Left ventricle myocardium inferior (tissue), 1 donor: ENCODE measurements at regions not wholly inside any gene's neighbourhood (a gene's known extent, or its start where the extent isn't known, plus 50 kb on each side); places are given as distances from the start of the nearest gene placed in this dataset.

Experiments
- DNase-seq: peaks from one replicate; pipeline ENCODE4 v3.0.0-alpha.2; 2020
- H3K27ac ChIP-seq: fragments of 200-600 bp; replicated peaks from 2 replicates; pipeline ENCODE4 v1.8.0; 2021
- H3K27me3 ChIP-seq: fragments of 200-600 bp; 2 replicates; pipeline ENCODE4 v1.8.0; 2021; ENCODE audit warnings: low read depth
- H3K36me3 ChIP-seq: fragments of 200-600 bp; 2 replicates; pipeline ENCODE4 v1.8.0; 2021
- H3K4me1 ChIP-seq: fragments of 200-600 bp; 2 replicates; pipeline ENCODE4 v1.8.0; 2021
- H3K4me3 ChIP-seq: fragments of 200-600 bp; 2 replicates; pipeline ENCODE4 v1.8.0; 2021; ENCODE audit warnings: mild to moderate bottlenecking, moderate library complexity
- H3K9me3 ChIP-seq: fragments of 200-600 bp; replicated peaks from 2 replicates; pipeline ENCODE4 v1.8.0; 2021
- intact Hi-C: fragments of 100-400 bp; cut with micrococcal nuclease; formaldehyde crosslinking; loops from one replicate; pipeline ENCODE4 v1.11.0; 2022
- TF ChIP-seq, protein P1 (sequence below): fragments of 200-600 bp; IDR thresholded peaks from 2 replicates; pipeline ENCODE4 v1.8.0; 2021; ENCODE audit warnings: antibody characterized with exemption, mild to moderate bottlenecking, borderline replicate concordance
- donor health status: DM: no; HTN: yes; CAD: no; lungs with severe emphysema.

DNA sequence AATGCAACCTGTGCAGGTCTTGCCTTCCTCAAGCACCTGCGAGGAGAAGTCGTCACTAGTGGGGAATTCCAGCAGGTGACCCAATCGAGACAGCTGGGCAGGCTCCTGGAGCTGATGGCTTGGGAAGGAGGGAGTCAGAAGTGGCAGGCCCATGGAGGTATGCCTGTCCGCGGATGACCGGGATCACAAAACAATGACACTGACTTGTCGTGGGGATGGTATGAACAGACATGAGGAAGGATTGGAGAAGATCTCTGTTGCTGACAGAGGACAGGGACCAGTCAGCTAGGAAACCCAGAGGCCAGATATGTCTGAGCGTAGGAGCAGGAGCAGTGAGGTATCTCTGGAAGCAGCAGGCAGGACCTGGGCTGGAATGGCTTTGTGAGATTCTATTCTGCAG lies 233.3 kb downstream of the SOX9 start:
- H3K27ac ChIP-seq = no peak overlapping the region
- no peaks in the 10 kb centered on the region for H3K4me1 ChIP-seq
- H3K4me3 ChIP-seq = no peak overlapping the region
- H3K9me3 ChIP-seq = peaks cover 17% of the 10 kb centered on the region
- H3K36me3 ChIP-seq = no peaks in the 10 kb centered on the region
- peaks cover 72% of the 10 kb centered on the region for H3K27me3 ChIP-seq
- DNase-seq = no peak
- intact Hi-C loops = no loop called here
- TF ChIP-seq, protein P1, sequence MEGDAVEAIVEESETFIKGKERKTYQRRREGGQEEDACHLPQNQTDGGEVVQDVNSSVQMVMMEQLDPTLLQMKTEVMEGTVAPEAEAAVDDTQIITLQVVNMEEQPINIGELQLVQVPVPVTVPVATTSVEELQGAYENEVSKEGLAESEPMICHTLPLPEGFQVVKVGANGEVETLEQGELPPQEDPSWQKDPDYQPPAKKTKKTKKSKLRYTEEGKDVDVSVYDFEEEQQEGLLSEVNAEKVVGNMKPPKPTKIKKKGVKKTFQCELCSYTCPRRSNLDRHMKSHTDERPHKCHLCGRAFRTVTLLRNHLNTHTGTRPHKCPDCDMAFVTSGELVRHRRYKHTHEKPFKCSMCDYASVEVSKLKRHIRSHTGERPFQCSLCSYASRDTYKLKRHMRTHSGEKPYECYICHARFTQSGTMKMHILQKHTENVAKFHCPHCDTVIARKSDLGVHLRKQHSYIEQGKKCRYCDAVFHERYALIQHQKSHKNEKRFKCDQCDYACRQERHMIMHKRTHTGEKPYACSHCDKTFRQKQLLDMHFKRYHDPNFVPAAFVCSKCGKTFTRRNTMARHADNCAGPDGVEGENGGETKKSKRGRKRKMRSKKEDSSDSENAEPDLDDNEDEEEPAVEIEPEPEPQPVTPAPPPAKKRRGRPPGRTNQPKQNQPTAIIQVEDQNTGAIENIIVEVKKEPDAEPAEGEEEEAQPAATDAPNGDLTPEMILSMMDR = no peak

DNA sequence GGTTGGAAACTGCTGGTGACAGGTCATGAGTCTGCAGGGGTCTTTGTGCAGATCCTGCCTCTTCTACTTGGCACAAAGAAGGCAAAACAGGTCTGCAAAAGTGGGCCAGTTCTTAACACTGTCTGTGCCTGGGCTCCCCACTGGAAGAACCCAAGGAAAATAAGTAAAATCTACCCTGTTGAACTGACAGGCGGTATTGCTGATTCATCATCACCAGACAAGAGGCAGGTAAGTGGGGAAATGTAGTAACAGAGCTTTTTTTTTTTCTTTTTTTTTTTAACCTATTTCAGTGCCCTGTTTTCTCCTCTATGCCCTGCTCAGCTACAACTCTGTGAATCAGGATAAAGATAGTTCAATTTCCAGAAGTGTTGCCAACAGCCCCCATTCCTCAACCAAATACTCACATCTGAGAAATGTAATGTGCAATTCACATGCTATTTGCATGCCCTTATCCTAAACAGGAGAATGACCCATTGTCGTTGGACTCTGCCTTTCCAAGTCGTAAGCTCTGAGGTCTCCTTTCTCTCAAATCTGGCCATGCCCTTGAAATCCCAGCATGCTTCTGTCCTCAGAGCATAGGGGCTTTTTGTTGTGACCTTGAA lies 237.0 kb downstream of the SOX9 start:
- intact Hi-C loops = no loop called here
- Histone ChIP-seq H3K4me1 (no peaks in the 10 kb centered on the region), H3K27ac (no peak overlapping the region), H3K36me3 (no peaks in the 10 kb centered on the region), H3K9me3 (peaks cover 17% of the 10 kb centered on the region), H3K27me3 (peaks cover 50% of the 10 kb centered on the region), H3K4me3 (no peak overlapping the region)
- DNase-seq = no peak
- TF ChIP-seq, protein P1 = no peak

GRCh38 chr17:72358465-72358864 lies 237.6 kb downstream of the SOX9 start:
- no peak overlapping the region for H3K27ac ChIP-seq
- peaks cover 50% of the 10 kb centered on the region for H3K27me3 ChIP-seq
- TF ChIP-seq, protein P1 = no peak
- no peak overlapping the region for H3K4me3 ChIP-seq
- peaks cover 17% of the 10 kb centered on the region for H3K9me3 ChIP-seq
- H3K36me3 ChIP-seq = no peaks in the 10 kb centered on the region
- no peak for DNase-seq
- no peaks in the 10 kb centered on the region for H3K4me1 ChIP-seq
- intact Hi-C loops = no loop called here

GRCh38 chr17:72359274-72359673 lies 238.5 kb downstream of the SOX9 start:
- H3K9me3 ChIP-seq = peaks cover 11% of the 10 kb centered on the region
- no peak overlapping the region for H3K4me3 ChIP-seq
- intact Hi-C loops = no loop called here
- peaks cover 50% of the 10 kb centered on the region for H3K27me3 ChIP-seq
- DNase-seq = no peak
- no peak overlapping the region for H3K27ac ChIP-seq
- no peaks in the 10 kb centered on the region for H3K4me1 ChIP-seq
- H3K36me3 ChIP-seq = no peaks in the 10 kb centered on the region
- TF ChIP-seq, protein P1 = no peak

DNA sequence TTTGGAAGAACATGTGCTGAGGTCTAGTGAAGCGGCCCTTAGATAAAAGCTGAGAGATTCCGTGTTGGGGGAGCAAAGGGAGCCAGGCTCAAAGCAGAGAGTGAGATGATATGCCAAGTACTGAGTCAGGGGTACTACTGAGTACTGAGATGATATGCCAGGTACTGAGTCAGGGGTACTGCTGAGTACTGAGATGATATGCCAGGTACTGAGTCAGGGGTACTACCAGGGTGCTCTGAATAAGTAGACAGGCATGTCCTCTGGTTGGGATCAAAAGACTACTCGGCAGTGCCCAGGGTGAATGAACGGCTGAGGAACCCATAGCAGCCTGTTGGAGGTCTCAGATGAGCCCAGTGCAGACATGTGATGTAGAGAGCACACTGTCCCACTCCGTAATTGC lies 239.0 kb downstream of the SOX9 start:
- Histone ChIP-seq H3K4me1 (no peaks in the 10 kb centered on the region), H3K27me3 (peaks cover 50% of the 10 kb centered on the region), H3K4me3 (no peak overlapping the region), H3K36me3 (no peaks in the 10 kb centered on the region), H3K27ac (no peak overlapping the region), H3K9me3 (peaks cover 10% of the 10 kb centered on the region)
- TF ChIP-seq, protein P1 = no peak
- no peak for DNase-seq
- intact Hi-C loops = no loop called here
